Endothelial cell of umbilical vein (primary cell): ENCODE measurements at regions not wholly inside any gene's neighbourhood (a gene's known extent, or its start where the extent isn't known, plus 50 kb on each side); places are given as distances from the start of the nearest gene placed in this dataset.

Experiments used
- BruUV-seq: library from RNA; stranded (reverse); fragments of 400-500 nt; replicated peaks from 2 replicates; lab custom pipeline; 2021; lab: Mats Ljungman, UMichigan
- CTCF ChIA-PET: fragments of 300-600, 350-600 bp; sonication (Branson Sonifier 250); formaldehyde crosslinking; loops from one replicate; lab custom pipeline; 2021; ENCODE audit warnings: antibody characterized with exemption, inconsistent platforms; lab: Charles Lee
- POLR2A ChIA-PET: fragments of 300-600, 350-600 bp; sonication (Branson Sonifier 250); formaldehyde crosslinking; loops from one replicate; lab custom pipeline; 2021; ENCODE audit warnings: antibody characterized with exemption, inconsistent platforms; lab: Charles Lee
- DNase-seq: peaks from one replicate; pipeline ENCODE4 v3.0.0-alpha.2; 2011; ENCODE audit warnings: low read depth, low spot score
- FAIRE-seq: peaks from 2 replicates; lab custom pipeline; 2011; peaks lifted over from hg19 to GRCh38; lab: Jason Lieb, UNC
- H2AFZ ChIP-seq: 2 replicates; pipeline ENCODE4 v1.6.0; 2012; ENCODE audit warnings: low read depth, low read length, control low read depth, inconsistent platforms
- H3K27ac ChIP-seq: 2 replicates; pipeline ENCODE4 v1.5.1; 2011; ENCODE audit warnings: low read depth, mild to moderate bottlenecking, control low read depth, low read length, moderate library complexity; ENCODE audit not compliant: insufficient read depth
- H3K27me3 ChIP-seq, 2 experiments: 2 replicates each; pipeline versions ENCODE4 v1.6.0 to v1.6.1; 2011; ENCODE audit warnings: low read length in 2 of 2, mixed read lengths in 1 of 2; ENCODE audit not compliant: control insufficient read depth in 2 of 2, insufficient read depth in 2 of 2
- H3K36me3 ChIP-seq, 2 experiments: 2 replicates in 1 of 2; 3 replicates in 1 of 2; pipeline ENCODE4 v1.5.1; 2011; ENCODE audit warnings: low read length in 2 of 2, mild to moderate bottlenecking in 1 of 2, moderate library complexity in 1 of 2; ENCODE audit not compliant: control insufficient read depth in 2 of 2, insufficient read depth in 2 of 2; ENCODE audit errors: extremely low read depth in 1 of 2
- H3K4me1 ChIP-seq: 3 replicates; pipeline ENCODE4 v1.5.1; 2011; ENCODE audit warnings: mild to moderate bottlenecking, low read length; ENCODE audit not compliant: control insufficient read depth, insufficient read depth; ENCODE audit errors: extremely low read depth
- H3K4me2 ChIP-seq: 2 replicates; pipeline ENCODE4 v1.6.1; 2011; ENCODE audit warnings: low read length, control low read depth, mixed read lengths; ENCODE audit not compliant: insufficient read depth
- H3K4me3 ChIP-seq, 3 experiments: fragments of 200-600 bp in 1 of 3; sonication (generic), shearing (Covaris generic) in 1 of 3; replicated peaks in 1 of 3; 2 replicates each; pipeline ENCODE4 v1.5.1; 2011 to 2016; ENCODE audit warnings: control low read depth in 3 of 3, low read length in 3 of 3, mild to moderate bottlenecking in 2 of 3, inconsistent platforms in 1 of 3, low read depth in 1 of 3, moderate library complexity in 1 of 3; ENCODE audit not compliant: insufficient read depth in 1 of 3
- H3K79me2 ChIP-seq: 2 replicates; pipeline ENCODE4 v1.6.0; 2012; ENCODE audit warnings: low read length, inconsistent platforms; ENCODE audit not compliant: control insufficient read depth, insufficient read depth
- H3K9ac ChIP-seq: replicated peaks from 2 replicates; pipeline ENCODE3; 2011; ENCODE audit warnings: low read length, control low read depth; ENCODE audit not compliant: insufficient read depth; ENCODE audit errors: extremely low read depth
- H3K9me1 ChIP-seq: replicated peaks from 3 replicates; pipeline ENCODE4 v1.6.0; 2011; ENCODE audit warnings: mild to moderate bottlenecking, low read length; ENCODE audit not compliant: control insufficient read depth, insufficient read depth; ENCODE audit errors: extremely low read depth
- H3K9me3 ChIP-seq: replicated peaks from 2 replicates; pipeline ENCODE4 v1.5.1; 2012; ENCODE audit warnings: low read length, inconsistent platforms; ENCODE audit not compliant: control insufficient read depth, insufficient read depth
- H4K20me1 ChIP-seq: replicated peaks from 2 replicates; pipeline ENCODE3; 2011; ENCODE audit warnings: mild to moderate bottlenecking, low read length; ENCODE audit not compliant: control insufficient read depth, insufficient read depth; ENCODE audit errors: extremely low read depth
- CTCF ChIP-seq, 2 donors: IDR thresholded peaks; 1 replicate in 1 of 2; 2 replicates in 1 of 2; pipeline ENCODE4 v1.5.1; 2011; ENCODE audit warnings: low read length in 2 of 2, mild to moderate bottlenecking in 2 of 2, moderate library complexity in 2 of 2, control low read depth in 1 of 2, inconsistent platforms in 1 of 2, low read depth in 1 of 2; ENCODE audit not compliant: insufficient read depth in 1 of 2; ENCODE audit errors: extremely low read depth in 1 of 2
- EZH2 ChIP-seq: IDR thresholded peaks from 2 replicates; pipeline ENCODE4 v1.6.1; 2012; ENCODE audit warnings: borderline replicate concordance, low read depth, mild to moderate bottlenecking, moderate library complexity, low read length, inconsistent platforms; ENCODE audit not compliant: severe bottlenecking
- FOS ChIP-seq: IDR thresholded peaks from 2 replicates; pipeline ENCODE4 v1.6.1; 2011; ENCODE audit warnings: mild to moderate bottlenecking, low read length, moderate library complexity, borderline replicate concordance; ENCODE audit not compliant: insufficient read depth
- GATA2 ChIP-seq: IDR thresholded peaks from 2 replicates; pipeline ENCODE4 v1.7.0; 2011; ENCODE audit warnings: low read depth, mild to moderate bottlenecking, moderate library complexity, mixed read lengths, low read length; ENCODE audit not compliant: insufficient read length, insufficient read depth
- JUN ChIP-seq: IDR thresholded peaks from 2 replicates; pipeline ENCODE4 v1.6.1; 2011; ENCODE audit warnings: borderline replicate concordance, low read depth; ENCODE audit not compliant: insufficient read length, insufficient read depth
- MYC ChIP-seq: IDR thresholded peaks from one replicate; pipeline ENCODE4 v1.6.1; 2011; ENCODE audit warnings: mild to moderate bottlenecking, low read depth, low read length
- POLR2A ChIP-seq: IDR thresholded peaks from 2 replicates; pipeline ENCODE4 v1.6.1; 2012; ENCODE audit warnings: low read depth, mild to moderate bottlenecking, control low read depth, low read length
- POLR2AphosphoS5 ChIP-seq: IDR thresholded peaks from 2 replicates; pipeline ENCODE4 v1.6.1; 2012; ENCODE audit warnings: low read depth, mild to moderate bottlenecking, control low read depth, low read length, moderate library complexity; ENCODE audit not compliant: insufficient read depth
- dilution Hi-C: fragments of 300-500 bp; cut with MboI; formaldehyde crosslinking; loops from one replicate; pipeline ENCODE4 v1.15.0; 2019; ENCODE audit warnings: low sequenced_read_pairs; ENCODE audit not compliant: extremely low pct_ligation_motif_present
- intact Hi-C: fragments of 100-400 bp; cut with micrococcal nuclease; formaldehyde crosslinking; loops from one replicate; pipeline ENCODE4 v1.10.0; 2022
- TF ChIP-seq, protein P1 (sequence below): IDR thresholded peaks from 2 replicates; pipeline ENCODE4 v1.6.1; 2011; ENCODE audit not compliant: insufficient read depth, insufficient read length

DNA sequence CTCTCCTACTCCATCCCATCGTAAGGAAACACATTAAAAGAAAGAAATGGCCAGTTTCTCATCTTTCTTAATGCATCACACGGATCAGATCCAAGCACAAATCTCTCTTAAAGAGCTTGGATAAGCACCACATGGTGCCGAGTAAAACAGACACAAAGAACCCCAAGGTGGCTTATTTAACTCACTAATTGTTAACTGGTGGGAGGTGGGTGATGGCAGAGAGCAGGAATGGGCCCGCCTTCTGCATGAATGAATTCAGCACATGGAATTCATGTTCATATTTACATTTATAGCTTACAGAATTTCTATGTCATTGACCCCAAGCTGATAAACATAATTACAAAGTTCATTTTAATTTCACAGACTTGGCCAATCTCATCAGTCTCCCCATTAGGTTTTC, 89.9 kb downstream of the MZT1 start:
- Histone ChIP-seq H3K4me2 (no peak overlapping the region), H3K79me2 (no peaks in the 10 kb centered on the region), H3K9me1 (no peaks in the 10 kb centered on the region), H3K9ac (no peak overlapping the region), H3K4me3 (no peak overlapping the region), H3K27ac (no peak overlapping the region), H3K9me3 (no peaks in the 10 kb centered on the region), H3K4me1 (no peaks in the 10 kb centered on the region), H3K27me3 (peaks cover 5% of the 10 kb centered on the region in 2 experiments), H2AFZ (no peak overlapping the region), H3K36me3 (no peaks in the 10 kb centered on the region), H4K20me1 (peaks cover 4% of the 10 kb centered on the region)
- BruUV-seq, result no TSS peak
- FAIRE-seq (no peak), DNase-seq (no peak)
- intact Hi-C loops (no loop called here), dilution Hi-C loops (no loop called here)
- POLR2A ChIA-PET, result no interaction called here
- CTCF ChIA-PET, result no interaction called here
- no peak for TF ChIP-seq POLR2AphosphoS5
- no peak for TF ChIP-seq JUN
- no peak for TF ChIP-seq EZH2
- TF ChIP-seq, protein P1, sequence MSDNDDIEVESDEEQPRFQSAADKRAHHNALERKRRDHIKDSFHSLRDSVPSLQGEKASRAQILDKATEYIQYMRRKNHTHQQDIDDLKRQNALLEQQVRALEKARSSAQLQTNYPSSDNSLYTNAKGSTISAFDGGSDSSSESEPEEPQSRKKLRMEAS, result no peak
- no peak for TF ChIP-seq MYC
- TF ChIP-seq POLR2A, result no peak
- no peak for TF ChIP-seq GATA2
- no peak for TF ChIP-seq FOS
- no peak for TF ChIP-seq CTCF (IDR thresholded peaks at IDR 0.05; ENCODE audit: extremely low read depth in 1 of 2, insufficient read depth in 1 of 2, low read depth in 1 of 2, low read length in 2 of 2)
